ENCODE measurements at regions not wholly inside any gene's neighbourhood (a gene's known extent, or its start where the extent isn't known, plus 50 kb on each side); places are given as distances from the start of the nearest gene placed in this dataset.

- no peak overlapping the region for H3K27ac Mint-ChIP-seq
- H3K9me3 Mint-ChIP-seq, result no peaks in the 10 kb centered on the region
- H3K4me3 Mint-ChIP-seq, result no peak overlapping the region
- no peaks in the 10 kb centered on the region for H3K4me1 Mint-ChIP-seq
- H3K36me3 Mint-ChIP-seq, result no peaks in the 10 kb centered on the region
- peaks cover 22% of the 10 kb centered on the region for H3K27me3 Mint-ChIP-seq
- no peak for DNase-seq
These were observed 68.1 kb downstream of the HTR5A start for GRCh38 chr7:155138204-155138603.

- Mint-ChIP-seq H3K27ac (no peak overlapping the region), H3K4me3 (no peak overlapping the region), H3K4me1 (no peaks in the 10 kb centered on the region)
These were observed 71.4 kb downstream of the HTR5A start for GRCh38 chr7:155141562-155141961.

DNA sequence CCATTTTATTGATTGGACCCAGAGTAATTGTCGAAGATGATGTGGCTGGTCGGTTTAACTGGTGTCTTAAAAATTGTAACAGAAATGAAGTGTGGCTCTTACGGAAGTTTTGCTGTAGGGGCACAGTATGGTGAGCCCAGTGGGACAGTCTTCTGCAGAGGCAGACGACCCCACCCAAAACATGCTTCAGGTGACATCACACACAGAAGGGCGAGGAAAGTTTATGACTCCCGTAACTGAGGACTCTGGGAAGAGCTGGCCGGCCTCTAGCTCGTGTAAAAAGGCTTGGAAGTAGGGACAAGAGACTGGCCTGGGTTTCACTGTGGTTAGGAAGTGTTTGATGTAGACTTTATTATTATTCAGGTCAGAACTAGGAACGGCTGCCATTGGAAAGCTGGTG is 73.3 kb downstream of the HTR5A start:
- no peak for DNase-seq
- H3K36me3 Mint-ChIP-seq, result no peaks in the 10 kb centered on the region
- H3K27ac Mint-ChIP-seq, result no peak overlapping the region
- no peaks in the 10 kb centered on the region for H3K9me3 Mint-ChIP-seq
- no peak overlapping the region for H3K4me3 Mint-ChIP-seq
- no peaks in the 10 kb centered on the region for H3K4me1 Mint-ChIP-seq
- peaks cover 32% of the 10 kb centered on the region for H3K27me3 Mint-ChIP-seq

More at GRCh38 chr7:155141562-155141961, 71.4 kb downstream of the HTR5A start:
- no peak for DNase-seq
- H3K36me3 Mint-ChIP-seq, result no peaks in the 10 kb centered on the region
- H3K27me3 Mint-ChIP-seq, result peaks cover 30% of the 10 kb centered on the region
- H3K9me3 Mint-ChIP-seq, result no peaks in the 10 kb centered on the region

DNA sequence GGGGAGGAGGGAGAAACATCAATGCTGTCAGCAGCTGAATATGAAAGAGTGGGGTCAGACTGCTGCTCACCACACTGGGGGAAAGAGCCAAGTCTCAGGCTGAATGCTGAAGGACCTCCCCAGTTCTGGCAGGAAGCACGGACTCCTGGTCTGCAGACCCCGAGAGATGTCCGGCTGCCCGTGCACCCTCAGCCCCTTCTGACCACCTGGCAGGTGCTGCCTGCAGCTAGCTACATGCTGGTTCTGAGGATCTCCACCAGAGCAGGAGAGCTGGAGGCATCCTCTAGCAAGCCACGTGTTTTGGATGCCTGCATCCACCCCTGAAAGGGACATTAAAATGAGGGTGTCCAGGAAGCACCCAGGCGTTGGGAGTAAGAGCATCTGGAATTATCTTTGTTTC is 74.2 kb downstream of the HTR5A start:
- Mint-ChIP-seq H3K4me1 (no peaks in the 10 kb centered on the region), H3K27me3 (peaks cover 26% of the 10 kb centered on the region), H3K9me3 (no peaks in the 10 kb centered on the region), H3K27ac (no peak overlapping the region), H3K4me3 (no peak overlapping the region), H3K36me3 (no peaks in the 10 kb centered on the region)
- no peak for DNase-seq

DNA sequence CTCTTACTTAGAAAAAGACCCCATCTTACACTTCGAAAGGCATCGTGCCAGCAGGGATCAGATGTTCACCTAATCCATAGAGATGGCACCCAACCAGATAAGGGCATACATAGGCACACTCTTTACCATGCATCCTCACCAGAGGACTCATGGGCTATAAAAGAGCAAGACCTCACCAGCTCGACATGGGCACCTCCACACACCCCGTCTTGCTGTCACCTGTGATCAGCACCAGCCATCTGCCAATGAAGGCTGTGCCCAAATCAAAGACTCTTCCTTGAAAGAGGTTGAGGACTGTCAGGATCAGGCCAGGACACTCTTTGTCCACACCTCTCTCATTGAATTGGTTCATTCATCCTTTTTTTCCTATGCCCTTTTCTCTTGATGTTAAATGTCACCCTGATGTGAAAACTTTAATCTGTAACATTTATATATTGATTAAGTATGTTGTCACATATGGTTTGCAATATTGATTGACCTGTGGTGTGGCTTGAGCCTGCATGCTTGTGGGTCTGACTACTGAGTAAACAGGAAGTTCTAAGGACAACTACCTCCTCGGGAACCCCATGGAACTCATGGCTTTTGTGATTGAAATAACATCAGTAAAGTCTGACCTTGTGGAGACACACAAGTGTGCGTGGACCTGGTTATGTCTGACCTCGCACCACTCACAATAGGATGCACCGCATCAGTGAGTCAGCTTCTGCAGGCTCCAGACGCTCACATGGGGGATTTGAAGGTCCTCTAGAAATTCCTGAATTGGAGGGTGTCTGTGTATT is 75.5 kb downstream of the HTR5A start:
- Mint-ChIP-seq H3K27ac (no peak overlapping the region), H3K27me3 (peaks cover 25% of the 10 kb centered on the region), H3K9me3 (no peaks in the 10 kb centered on the region), H3K4me3 (no peak overlapping the region), H3K36me3 (no peaks in the 10 kb centered on the region), H3K4me1 (no peaks in the 10 kb centered on the region)
- no peak for DNase-seq

DNA sequence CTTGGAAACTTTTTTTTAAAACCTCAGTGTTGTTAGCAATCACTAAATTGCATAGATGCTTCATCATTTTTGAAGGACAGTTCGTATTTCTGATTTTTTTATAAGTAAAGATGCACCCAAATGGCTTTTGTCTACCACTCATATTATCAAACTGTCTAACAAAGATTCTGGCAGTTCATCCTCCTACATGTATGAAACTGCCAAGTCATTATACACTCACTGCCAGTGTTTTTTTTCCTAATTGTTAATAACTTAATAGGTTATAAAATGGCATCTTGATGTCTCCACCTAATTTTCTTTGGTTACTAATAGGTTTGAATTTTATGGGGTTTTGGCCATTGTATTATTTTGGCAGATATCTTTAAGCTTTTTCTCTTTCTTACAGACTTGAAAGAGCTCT is 77.0 kb downstream of the HTR5A start:
- peaks cover 5% of the 10 kb centered on the region for H3K9me3 Mint-ChIP-seq
- no peaks in the 10 kb centered on the region for H3K4me1 Mint-ChIP-seq
- no peak overlapping the region for H3K4me3 Mint-ChIP-seq
- no peak overlapping the region for H3K27ac Mint-ChIP-seq
- no peak for DNase-seq
- peaks cover 19% of the 10 kb centered on the region for H3K27me3 Mint-ChIP-seq
- H3K36me3 Mint-ChIP-seq, result no peaks in the 10 kb centered on the region

DNA sequence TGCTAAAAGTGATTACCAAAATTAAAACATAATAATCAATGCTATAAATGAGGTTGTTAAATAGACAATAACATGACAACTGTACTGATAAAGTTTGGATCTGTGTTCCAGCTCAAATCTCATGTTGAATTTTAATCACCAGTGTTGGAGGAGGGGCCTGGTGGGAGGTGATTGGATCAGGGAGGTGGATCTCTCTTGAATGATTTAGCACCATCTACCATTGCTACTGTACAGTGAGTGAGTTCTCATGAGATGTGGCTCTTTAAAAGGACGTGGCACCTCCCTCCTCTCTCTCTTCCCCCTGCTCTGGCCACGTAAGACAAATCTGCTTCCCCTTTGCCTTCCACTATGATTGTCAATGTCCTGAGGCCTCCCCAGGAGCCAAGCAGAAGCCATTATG is 77.5 kb downstream of the HTR5A start:
- Mint-ChIP-seq H3K4me3 (no peak overlapping the region), H3K9me3 (peaks cover 5% of the 10 kb centered on the region), H3K27me3 (peaks cover 19% of the 10 kb centered on the region), H3K27ac (no peak overlapping the region), H3K36me3 (no peaks in the 10 kb centered on the region), H3K4me1 (no peaks in the 10 kb centered on the region)
- DNase-seq, result no peak

DNA sequence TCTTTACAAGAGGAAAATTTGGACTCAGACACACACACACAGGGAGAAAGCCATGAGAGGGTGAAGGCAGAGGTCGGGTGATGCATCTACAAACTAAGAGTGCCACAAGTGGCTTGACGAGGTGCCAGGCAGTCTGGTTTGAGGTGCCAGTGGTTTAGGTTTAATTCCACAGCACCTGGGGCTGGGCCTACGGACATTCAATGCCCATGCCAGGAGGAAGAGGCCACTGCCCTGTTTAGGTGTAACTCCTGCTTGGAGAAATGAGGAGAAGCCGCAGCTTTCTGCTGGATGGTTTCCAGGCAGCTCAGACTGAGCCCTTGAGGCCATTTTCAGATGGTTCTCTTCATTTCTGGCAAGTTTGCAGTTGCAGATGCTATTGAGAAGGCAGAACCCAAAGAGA is 83.6 kb downstream of the HTR5A start:
- Mint-ChIP-seq H3K4me1 (no peaks in the 10 kb centered on the region), H3K27ac (no peak overlapping the region), H3K9me3 (peaks cover 7% of the 10 kb centered on the region), H3K27me3 (peaks cover 14% of the 10 kb centered on the region), H3K36me3 (no peaks in the 10 kb centered on the region), H3K4me3 (no peak overlapping the region)
- no peak for DNase-seq

GRCh38 chr7:155154586-155154985 is 84.5 kb downstream of the HTR5A start:
- H3K4me3 Mint-ChIP-seq, result no peak overlapping the region
- peaks cover 7% of the 10 kb centered on the region for H3K9me3 Mint-ChIP-seq
- no peak overlapping the region for H3K27ac Mint-ChIP-seq
- DNase-seq, result no peak
- no peaks in the 10 kb centered on the region for H3K36me3 Mint-ChIP-seq
- peaks cover 14% of the 10 kb centered on the region for H3K27me3 Mint-ChIP-seq
- H3K4me1 Mint-ChIP-seq, result no peaks in the 10 kb centered on the region

- Mint-ChIP-seq H3K36me3 (no peaks in the 10 kb centered on the region), H3K27me3 (peaks cover 30% of the 10 kb centered on the region), H3K4me1 (no peaks in the 10 kb centered on the region), H3K27ac (no peak overlapping the region), H3K9me3 (peaks cover 1% of the 10 kb centered on the region), H3K4me3 (no peak overlapping the region)
- no peak for DNase-seq
These were observed 91.6 kb downstream of the HTR5A start for GRCh38 chr7:155161690-155162089.

GRCh38 chr7:155162422-155162821 is 92.3 kb downstream of the HTR5A start:
- Mint-ChIP-seq H3K27ac (no peak overlapping the region), H3K4me1 (no peaks in the 10 kb centered on the region), H3K36me3 (no peaks in the 10 kb centered on the region), H3K9me3 (peaks cover 1% of the 10 kb centered on the region), H3K4me3 (no peak overlapping the region), H3K27me3 (peaks cover 30% of the 10 kb centered on the region)
- no peak for DNase-seq

DNA sequence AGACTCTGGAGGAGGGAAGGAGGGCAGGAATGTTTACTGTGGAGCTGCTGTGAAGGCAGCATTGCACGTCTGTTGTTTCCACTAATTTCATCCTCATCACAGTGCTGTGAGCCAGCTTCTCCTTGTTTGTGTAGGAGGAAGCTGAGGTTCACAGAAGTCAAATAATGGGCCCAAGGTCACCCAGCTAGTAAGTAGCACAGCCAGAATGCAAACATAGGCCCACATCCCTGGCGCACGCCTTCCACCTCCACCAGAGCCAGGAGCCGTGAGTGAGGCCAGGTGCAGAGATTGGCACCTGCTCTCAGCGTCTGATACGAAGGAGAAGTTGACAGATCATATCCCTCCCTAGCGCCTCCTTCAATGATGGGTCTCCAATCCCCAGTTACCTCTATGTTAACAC is 93.6 kb downstream of the HTR5A start:
- peaks cover 30% of the 10 kb centered on the region for H3K27me3 Mint-ChIP-seq
- no peaks in the 10 kb centered on the region for H3K4me1 Mint-ChIP-seq
- no peak overlapping the region for H3K27ac Mint-ChIP-seq
- H3K4me3 Mint-ChIP-seq, result no peak overlapping the region
- no peaks in the 10 kb centered on the region for H3K36me3 Mint-ChIP-seq
- H3K9me3 Mint-ChIP-seq, result no peaks in the 10 kb centered on the region
- no peak for DNase-seq

- Mint-ChIP-seq H3K36me3 (no peaks in the 10 kb centered on the region), H3K27ac (no peak overlapping the region), H3K9me3 (no peaks in the 10 kb centered on the region), H3K4me3 (no peak overlapping the region), H3K27me3 (peaks cover 30% of the 10 kb centered on the region), H3K4me1 (no peaks in the 10 kb centered on the region)
- DNase-seq, result no peak
These were observed 94.2 kb downstream of the HTR5A start for GRCh38 chr7:155164316-155164715.

DNA sequence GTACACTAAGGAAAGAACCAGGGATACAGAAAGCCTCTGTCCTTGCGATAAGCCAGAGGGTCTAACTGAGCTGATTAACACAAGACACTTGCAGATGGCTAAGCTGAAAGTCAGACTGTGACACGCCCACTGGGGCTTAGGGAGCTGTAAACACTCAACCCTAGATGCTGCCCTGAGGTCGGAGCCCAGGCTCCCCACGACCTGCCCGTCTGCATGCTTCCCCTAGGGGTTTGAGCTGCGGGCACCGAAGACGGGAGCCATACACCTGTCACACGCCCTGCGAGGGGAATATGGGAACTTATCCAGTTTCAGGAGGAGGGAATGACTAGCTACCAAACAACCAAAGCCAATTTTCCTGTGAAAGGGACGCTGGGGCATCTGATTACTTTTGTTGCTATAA is 96.0 kb downstream of the HTR5A start:
- no peak for DNase-seq
- no peaks in the 10 kb centered on the region for H3K4me1 Mint-ChIP-seq
- peaks cover 35% of the 10 kb centered on the region for H3K27me3 Mint-ChIP-seq
- H3K27ac Mint-ChIP-seq, result no peak overlapping the region
- no peaks in the 10 kb centered on the region for H3K9me3 Mint-ChIP-seq
- no peak overlapping the region for H3K4me3 Mint-ChIP-seq
- H3K36me3 Mint-ChIP-seq, result no peaks in the 10 kb centered on the region

DNA sequence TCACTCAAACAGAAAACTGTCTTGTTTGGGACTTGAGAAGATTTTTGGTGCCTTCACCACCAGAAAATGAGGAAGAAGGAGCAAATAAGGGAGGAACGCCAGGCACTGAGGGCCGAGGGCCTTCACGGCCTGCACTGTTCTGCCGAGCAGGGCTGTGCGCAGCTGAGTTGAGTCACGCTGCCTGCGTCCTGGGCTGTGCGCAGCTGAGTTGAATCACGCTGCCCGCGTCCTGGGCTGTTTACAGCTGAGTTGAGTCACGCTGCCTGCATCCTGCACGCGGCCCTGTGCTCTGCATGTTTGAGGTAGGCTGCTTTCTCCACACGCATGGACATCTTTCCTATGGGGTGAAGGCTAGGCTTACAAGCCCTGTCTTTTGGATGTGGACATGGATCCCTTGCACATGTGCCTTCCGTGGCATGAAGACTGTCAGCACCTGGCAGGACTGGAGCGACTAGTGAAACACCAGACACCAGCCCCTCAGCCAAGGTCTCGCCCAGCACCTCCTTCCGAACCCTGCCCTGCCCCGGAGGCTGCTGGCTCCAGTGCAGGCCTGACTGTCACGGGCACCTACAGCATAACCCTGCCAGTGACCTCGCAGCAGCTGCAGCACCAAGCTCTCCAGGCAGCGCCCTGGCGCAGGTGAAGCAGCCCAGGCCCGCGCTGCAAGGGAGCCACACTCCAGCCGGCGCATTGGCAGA is 96.7 kb downstream of the HTR5A start:
- DNase-seq, result no peak
- H3K4me1 Mint-ChIP-seq, result no peaks in the 10 kb centered on the region
- no peak overlapping the region for H3K27ac Mint-ChIP-seq
- no peak overlapping the region for H3K4me3 Mint-ChIP-seq
- H3K36me3 Mint-ChIP-seq, result no peaks in the 10 kb centered on the region
- peaks cover 30% of the 10 kb centered on the region for H3K27me3 Mint-ChIP-seq
- H3K9me3 Mint-ChIP-seq, result no peaks in the 10 kb centered on the region

All from activated naive CD8-positive, alpha-beta T cell treated with anti-CD3 and anti-CD28 coated beads for 36 hours (primary cell).